H1 (cell line): ENCODE measurements at regions not wholly inside any gene's neighbourhood (a gene's known extent, or its start where the extent isn't known, plus 50 kb on each side); places are given as distances from the start of the nearest gene placed in this dataset.

Experiments used
- BACH1 ChIP-seq: IDR thresholded peaks from 2 replicates; pipeline ENCODE4 v1.6.1; 2012; ENCODE audit warnings: low read length, improper control_type of control experiment
- CBX5 ChIP-seq: fragments of 300-800, 300-1000 bp; sonication (generic); IDR thresholded peaks from 2 replicates; pipeline ENCODE4 v1.7.1; 2016; ENCODE audit warnings: antibody characterized with exemption, low read length, low read depth
- CHD2 ChIP-seq: IDR thresholded peaks from 2 replicates; pipeline ENCODE4 v1.6.1; 2012; ENCODE audit warnings: low read length, improper control_type of control experiment
- CREB1 ChIP-seq: IDR thresholded peaks from 2 replicates; pipeline ENCODE4 v1.6.1; 2012; ENCODE audit warnings: inconsistent platforms
- E2F6 ChIP-seq: IDR thresholded peaks from 2 replicates; pipeline ENCODE4 v1.6.1; 2012; ENCODE audit warnings: inconsistent platforms
- EP300 ChIP-seq, 2 experiments: IDR thresholded peaks; 1 replicate in 1 of 2; 2 replicates in 1 of 2; pipeline ENCODE4 v1.6.1; 2011 to 2012; ENCODE audit warnings: low read depth in 2 of 2, low read length in 2 of 2, mild to moderate bottlenecking in 2 of 2, borderline replicate concordance in 1 of 2, inconsistent platforms in 1 of 2, moderate library complexity in 1 of 2
- JUND ChIP-seq: IDR thresholded peaks from 2 replicates; pipeline ENCODE4 v1.6.1; 2011; ENCODE audit warnings: mild to moderate bottlenecking, improper control_type of control experiment, low read length
- MAFK ChIP-seq: IDR thresholded peaks from 2 replicates; pipeline ENCODE4 v1.6.1; 2012; ENCODE audit warnings: low read depth, mild to moderate bottlenecking, improper control_type of control experiment, low read length
- POLR2AphosphoS5 ChIP-seq: IDR thresholded peaks from 2 replicates; pipeline ENCODE4 v1.6.1; 2011; ENCODE audit warnings: low read depth, low read length
- SAP30 ChIP-seq: fragments of 300-600 bp; sonication (generic); IDR thresholded peaks from 2 replicates; pipeline ENCODE4 v1.7.1; 2012; ENCODE audit warnings: low read length, moderate library complexity, mild to moderate bottlenecking, inconsistent platforms; ENCODE audit not compliant: insufficient read depth, insufficient replicate concordance
- SP1 ChIP-seq: IDR thresholded peaks from 2 replicates; pipeline ENCODE4 v1.6.1; 2011; ENCODE audit warnings: low read depth, low read length
- TEAD4 ChIP-seq: IDR thresholded peaks from 2 replicates; pipeline ENCODE4 v1.6.1; 2012; ENCODE audit warnings: low read depth, low read length, inconsistent platforms, mixed read lengths
- ZNF274 ChIP-seq: IDR thresholded peaks from 2 replicates; pipeline ENCODE4 v1.7.0; 2012; ENCODE audit warnings: low read length, borderline replicate concordance; ENCODE audit errors: extremely low read depth
- TF ChIP-seq, protein P1 (sequence below), 3 experiments: IDR thresholded peaks; 1 replicate in 2 of 3; 2 replicates in 1 of 3; pipeline versions ENCODE4 v1.5.1 to v1.6.1; 2011; ENCODE audit warnings: low read length in 3 of 3, mild to moderate bottlenecking in 3 of 3, inconsistent platforms in 2 of 3, low read depth in 1 of 3, moderate library complexity in 1 of 3; ENCODE audit not compliant: insufficient read depth in 1 of 3; ENCODE audit errors: control extremely low read depth in 1 of 3

DNA sequence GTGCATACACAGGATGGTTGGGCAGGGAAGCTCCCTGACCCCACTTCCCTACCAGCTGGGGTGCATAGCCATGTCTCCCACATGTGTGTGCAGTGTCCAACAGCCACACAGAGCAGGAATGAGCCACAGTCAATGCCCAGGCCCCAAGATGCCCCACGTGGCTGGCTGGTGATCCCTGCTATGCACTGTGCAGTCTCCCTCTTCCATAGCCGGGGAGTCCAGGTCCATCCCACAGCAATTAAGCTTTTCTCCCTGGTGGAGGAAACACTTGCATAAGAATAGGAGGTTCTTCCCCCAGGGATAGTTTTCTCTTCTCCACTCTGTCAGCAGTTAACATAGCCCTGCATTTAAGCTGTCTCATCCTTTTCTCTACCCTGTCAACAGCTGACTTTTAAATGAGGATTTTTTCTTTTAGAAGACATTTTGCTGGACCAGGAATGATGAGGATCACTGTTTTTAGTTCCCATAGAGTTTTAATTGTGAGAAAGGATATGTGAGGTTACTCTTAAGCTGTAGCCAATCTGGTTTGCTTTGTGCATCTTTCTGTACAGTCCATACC lies 396.5 kb upstream of the VWC2 start:
- TF ChIP-seq, protein P1, sequence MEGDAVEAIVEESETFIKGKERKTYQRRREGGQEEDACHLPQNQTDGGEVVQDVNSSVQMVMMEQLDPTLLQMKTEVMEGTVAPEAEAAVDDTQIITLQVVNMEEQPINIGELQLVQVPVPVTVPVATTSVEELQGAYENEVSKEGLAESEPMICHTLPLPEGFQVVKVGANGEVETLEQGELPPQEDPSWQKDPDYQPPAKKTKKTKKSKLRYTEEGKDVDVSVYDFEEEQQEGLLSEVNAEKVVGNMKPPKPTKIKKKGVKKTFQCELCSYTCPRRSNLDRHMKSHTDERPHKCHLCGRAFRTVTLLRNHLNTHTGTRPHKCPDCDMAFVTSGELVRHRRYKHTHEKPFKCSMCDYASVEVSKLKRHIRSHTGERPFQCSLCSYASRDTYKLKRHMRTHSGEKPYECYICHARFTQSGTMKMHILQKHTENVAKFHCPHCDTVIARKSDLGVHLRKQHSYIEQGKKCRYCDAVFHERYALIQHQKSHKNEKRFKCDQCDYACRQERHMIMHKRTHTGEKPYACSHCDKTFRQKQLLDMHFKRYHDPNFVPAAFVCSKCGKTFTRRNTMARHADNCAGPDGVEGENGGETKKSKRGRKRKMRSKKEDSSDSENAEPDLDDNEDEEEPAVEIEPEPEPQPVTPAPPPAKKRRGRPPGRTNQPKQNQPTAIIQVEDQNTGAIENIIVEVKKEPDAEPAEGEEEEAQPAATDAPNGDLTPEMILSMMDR (IDR thresholded peaks at IDR 0.05; ENCODE audit: control extremely low read depth in 1 of 3, insufficient read depth in 1 of 3, low read depth in 1 of 3, low read length in 3 of 3) = no peak
- no peak for TF ChIP-seq ZNF274
- TF ChIP-seq JUND = no peak
- no peak for TF ChIP-seq CHD2
- TF ChIP-seq MAFK = no peak
- TF ChIP-seq SP1 = no peak
- no peak for TF ChIP-seq E2F6
- TF ChIP-seq POLR2AphosphoS5 = no peak
- TF ChIP-seq CREB1 = no peak
- TF ChIP-seq BACH1 = no peak
- TF ChIP-seq TEAD4 = no peak
- no peak for TF ChIP-seq EP300 (IDR thresholded peaks at IDR 0.05; ENCODE audit: borderline replicate concordance in 1 of 2, low read depth in 2 of 2, low read length in 2 of 2)
- TF ChIP-seq SAP30 = no peak
- no peak for TF ChIP-seq CBX5
